ENCODE measurements at regions not wholly inside any gene's neighbourhood (a gene's known extent, or its start where the extent isn't known, plus 50 kb on each side); places are given as distances from the start of the nearest gene placed in this dataset.

DNA sequence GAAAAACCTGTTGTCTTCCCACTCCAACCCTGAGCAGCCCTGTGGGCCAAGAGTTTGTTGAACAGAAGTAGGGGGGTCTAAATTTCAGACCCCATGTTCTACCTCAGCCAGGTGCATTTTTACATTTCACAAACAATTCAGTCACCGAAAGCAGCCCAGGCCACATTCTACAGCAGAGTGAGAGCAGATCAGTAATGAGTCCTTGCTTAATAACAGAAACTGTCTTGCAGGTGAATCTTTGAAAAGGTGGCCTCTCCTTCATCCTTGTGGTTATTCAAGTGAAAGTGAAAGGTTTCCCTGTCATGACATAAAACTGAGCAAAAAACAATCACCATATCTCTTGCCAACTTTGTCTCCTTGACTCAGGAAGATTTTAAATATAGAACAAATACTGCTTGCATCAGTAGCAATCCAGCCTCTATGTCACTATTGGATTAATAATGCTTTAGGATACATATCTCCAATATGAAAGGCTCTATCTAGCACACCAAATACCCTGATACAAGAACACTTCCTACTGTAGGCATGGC lies 670.2 kb downstream of the DIAPH3 start:
- Histone ChIP-seq H3K9me2 (replicated peaks; ENCODE audit: insufficient read depth, low read length) (no peaks in the 10 kb centered on the region), H3K4me2 (ENCODE audit: low read depth, low read length, poor library complexity, severe bottlenecking) (no peak overlapping the region), H3K27ac (ENCODE audit: low read length) (no peak overlapping the region), H3K9me3 (ENCODE audit: low read length) (no peaks in the 10 kb centered on the region), H3K4me3 (ENCODE audit: low read length) (no peak overlapping the region), H2AFZ (ENCODE audit: low read length) (no peak overlapping the region), H3K27me3 (ENCODE audit: low read length) (no peaks in the 10 kb centered on the region), H3K79me2 (ENCODE audit: low read length) (no peaks in the 10 kb centered on the region), H3K36me3 (ENCODE audit: insufficient read depth, low read length) (no peaks in the 10 kb centered on the region), H4K20me1 (ENCODE audit: insufficient read depth, low read depth, low read length) (no peaks in the 10 kb centered on the region), H3K4me1 (ENCODE audit: low read length) (no peaks in the 10 kb centered on the region), H3K9ac (ENCODE audit: low read length) (no peak overlapping the region)
- no peak for DNase-seq

DNA sequence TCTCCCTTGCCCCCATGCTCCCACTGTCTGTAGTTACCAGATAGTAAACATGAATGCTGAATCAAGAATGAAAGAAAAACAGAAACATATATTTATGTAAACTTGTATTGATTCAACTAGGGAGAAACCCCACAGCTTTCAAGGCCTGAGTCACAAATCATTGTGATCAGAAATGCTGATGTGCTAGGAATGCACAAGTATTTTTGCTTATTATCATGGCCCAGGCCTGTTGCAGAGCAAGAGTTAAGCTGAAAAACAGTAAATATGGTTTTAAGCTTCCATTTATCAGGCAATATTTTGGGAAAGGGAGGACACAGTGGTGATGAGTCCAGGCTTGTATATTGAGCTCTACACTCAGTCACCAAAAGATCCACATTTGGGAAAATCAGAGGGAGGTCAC lies 669.6 kb downstream of the DIAPH3 start:
- H3K9me2 ChIP-seq (replicated peaks; ENCODE audit: insufficient read depth, low read length), result no peaks in the 10 kb centered on the region
- no peaks in the 10 kb centered on the region for H4K20me1 ChIP-seq (ENCODE audit: insufficient read depth, low read depth, low read length)
- H3K4me2 ChIP-seq (ENCODE audit: low read depth, low read length, poor library complexity, severe bottlenecking), result no peak overlapping the region
- no peak overlapping the region for H3K9ac ChIP-seq (ENCODE audit: low read length)
- no peak for DNase-seq
- H3K4me3 ChIP-seq (ENCODE audit: low read length), result no peak overlapping the region
- H3K4me1 ChIP-seq (ENCODE audit: low read length), result no peaks in the 10 kb centered on the region
- no peaks in the 10 kb centered on the region for H3K9me3 ChIP-seq (ENCODE audit: low read length)
- no peaks in the 10 kb centered on the region for H3K79me2 ChIP-seq (ENCODE audit: low read length)
- no peaks in the 10 kb centered on the region for H3K27me3 ChIP-seq (ENCODE audit: low read length)
- no peak overlapping the region for H3K27ac ChIP-seq (ENCODE audit: low read length)
- no peaks in the 10 kb centered on the region for H3K36me3 ChIP-seq (ENCODE audit: insufficient read depth, low read length)
- H2AFZ ChIP-seq (ENCODE audit: low read length), result no peak overlapping the region

DNA sequence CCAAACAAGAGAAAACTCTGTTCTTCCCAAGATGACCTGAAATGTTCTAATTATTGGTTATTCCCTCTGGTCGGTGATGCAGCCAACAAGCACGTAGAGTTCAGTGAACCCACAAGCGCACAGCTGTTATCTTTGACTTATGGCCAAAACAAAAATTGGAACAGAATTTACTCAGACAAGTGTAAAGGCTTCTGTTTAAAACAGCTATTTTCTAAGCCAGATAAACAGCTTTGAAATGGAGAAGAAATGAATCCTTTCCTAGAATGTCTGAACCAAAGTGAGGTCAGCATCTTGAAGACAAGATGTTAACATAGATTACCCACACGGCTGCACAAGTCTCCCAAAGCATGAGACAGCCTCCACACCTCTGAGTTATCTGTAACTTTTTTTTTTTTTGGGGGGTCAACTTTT lies 669.2 kb downstream of the DIAPH3 start:
- no peaks in the 10 kb centered on the region for H3K9me2 ChIP-seq (replicated peaks; ENCODE audit: insufficient read depth, low read length)
- H4K20me1 ChIP-seq (ENCODE audit: insufficient read depth, low read depth, low read length), result no peaks in the 10 kb centered on the region
- no peaks in the 10 kb centered on the region for H3K79me2 ChIP-seq (ENCODE audit: low read length)
- no peak for DNase-seq
- H3K27ac ChIP-seq (ENCODE audit: low read length), result no peak overlapping the region
- H3K9me3 ChIP-seq (ENCODE audit: low read length), result no peaks in the 10 kb centered on the region
- H2AFZ ChIP-seq (ENCODE audit: low read length), result no peak overlapping the region
- H3K36me3 ChIP-seq (ENCODE audit: insufficient read depth, low read length), result no peaks in the 10 kb centered on the region
- H3K9ac ChIP-seq (ENCODE audit: low read length), result no peak overlapping the region
- no peaks in the 10 kb centered on the region for H3K4me1 ChIP-seq (ENCODE audit: low read length)
- H3K27me3 ChIP-seq (ENCODE audit: low read length), result no peaks in the 10 kb centered on the region
- no peak overlapping the region for H3K4me3 ChIP-seq (ENCODE audit: low read length)
- H3K4me2 ChIP-seq (ENCODE audit: low read depth, low read length, poor library complexity, severe bottlenecking), result no peak overlapping the region

DNA sequence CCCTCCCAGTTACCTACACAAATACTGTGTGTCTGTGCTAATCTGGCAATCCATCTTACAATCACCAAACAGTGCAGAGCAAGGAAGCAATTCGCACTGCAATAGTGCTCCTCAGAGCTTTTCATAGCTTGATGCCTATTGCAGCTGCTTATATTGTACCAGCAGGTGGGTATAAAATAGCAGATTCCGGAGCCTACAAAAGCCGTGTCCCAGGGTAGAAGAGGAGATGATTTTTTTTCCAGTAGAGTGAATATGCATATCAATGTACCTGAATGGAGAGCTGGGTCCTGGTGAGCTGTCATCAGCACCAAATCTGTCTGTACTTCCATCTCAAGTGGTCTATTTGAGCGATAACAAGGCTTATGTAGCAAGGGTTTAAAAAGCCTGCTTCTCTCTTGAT lies 668.4 kb downstream of the DIAPH3 start:
- Histone ChIP-seq H3K4me1 (ENCODE audit: low read length) (no peaks in the 10 kb centered on the region), H3K79me2 (ENCODE audit: low read length) (no peaks in the 10 kb centered on the region), H3K9me2 (replicated peaks; ENCODE audit: insufficient read depth, low read length) (no peaks in the 10 kb centered on the region), H3K27ac (ENCODE audit: low read length) (no peak overlapping the region), H3K9ac (ENCODE audit: low read length) (no peak overlapping the region), H3K9me3 (ENCODE audit: low read length) (no peaks in the 10 kb centered on the region), H4K20me1 (ENCODE audit: insufficient read depth, low read depth, low read length) (no peaks in the 10 kb centered on the region), H2AFZ (ENCODE audit: low read length) (no peak overlapping the region), H3K4me3 (ENCODE audit: low read length) (no peak overlapping the region), H3K27me3 (ENCODE audit: low read length) (no peaks in the 10 kb centered on the region), H3K4me2 (ENCODE audit: low read depth, low read length, poor library complexity, severe bottlenecking) (no peak overlapping the region), H3K36me3 (ENCODE audit: insufficient read depth, low read length) (no peaks in the 10 kb centered on the region)
- DNase-seq, result no peak

DNA sequence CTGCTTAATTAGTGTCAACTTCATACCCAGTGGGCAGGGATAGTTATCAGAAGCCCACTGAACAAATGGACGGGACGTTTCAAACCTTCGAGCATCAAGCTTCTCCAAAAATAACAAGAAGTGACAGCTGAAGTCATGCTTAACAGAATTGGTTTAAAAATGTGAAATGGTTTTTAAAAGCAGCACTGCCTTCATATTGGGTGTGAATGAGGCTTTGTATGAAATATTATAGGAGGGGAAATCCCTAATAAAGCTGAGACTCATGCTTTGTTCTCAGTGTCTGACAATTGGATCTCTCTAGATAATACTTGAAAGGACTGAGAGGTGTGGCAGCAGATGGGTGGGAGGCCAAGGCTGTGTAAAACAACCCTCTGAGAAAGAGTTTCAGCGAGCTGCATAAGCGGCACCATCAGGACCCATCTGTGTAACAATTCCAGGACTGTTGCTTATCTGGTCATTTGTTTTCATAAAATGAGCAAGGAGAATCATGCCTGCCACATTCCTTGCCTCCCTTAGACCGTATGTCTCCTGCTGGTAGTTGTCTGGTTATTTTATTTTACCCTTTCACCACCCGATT lies 667.7 kb downstream of the DIAPH3 start:
- Histone ChIP-seq H3K4me2 (ENCODE audit: low read depth, low read length, poor library complexity, severe bottlenecking) (no peak overlapping the region), H3K4me3 (ENCODE audit: low read length) (no peak overlapping the region), H3K27ac (ENCODE audit: low read length) (no peak overlapping the region), H3K36me3 (ENCODE audit: insufficient read depth, low read length) (no peaks in the 10 kb centered on the region), H4K20me1 (ENCODE audit: insufficient read depth, low read depth, low read length) (no peaks in the 10 kb centered on the region), H3K9me2 (replicated peaks; ENCODE audit: insufficient read depth, low read length) (no peaks in the 10 kb centered on the region), H3K4me1 (ENCODE audit: low read length) (no peaks in the 10 kb centered on the region), H2AFZ (ENCODE audit: low read length) (no peak overlapping the region), H3K9ac (ENCODE audit: low read length) (no peak overlapping the region), H3K9me3 (ENCODE audit: low read length) (no peaks in the 10 kb centered on the region), H3K27me3 (ENCODE audit: low read length) (no peaks in the 10 kb centered on the region), H3K79me2 (ENCODE audit: low read length) (no peaks in the 10 kb centered on the region)
- DNase-seq, result no peak

DNA sequence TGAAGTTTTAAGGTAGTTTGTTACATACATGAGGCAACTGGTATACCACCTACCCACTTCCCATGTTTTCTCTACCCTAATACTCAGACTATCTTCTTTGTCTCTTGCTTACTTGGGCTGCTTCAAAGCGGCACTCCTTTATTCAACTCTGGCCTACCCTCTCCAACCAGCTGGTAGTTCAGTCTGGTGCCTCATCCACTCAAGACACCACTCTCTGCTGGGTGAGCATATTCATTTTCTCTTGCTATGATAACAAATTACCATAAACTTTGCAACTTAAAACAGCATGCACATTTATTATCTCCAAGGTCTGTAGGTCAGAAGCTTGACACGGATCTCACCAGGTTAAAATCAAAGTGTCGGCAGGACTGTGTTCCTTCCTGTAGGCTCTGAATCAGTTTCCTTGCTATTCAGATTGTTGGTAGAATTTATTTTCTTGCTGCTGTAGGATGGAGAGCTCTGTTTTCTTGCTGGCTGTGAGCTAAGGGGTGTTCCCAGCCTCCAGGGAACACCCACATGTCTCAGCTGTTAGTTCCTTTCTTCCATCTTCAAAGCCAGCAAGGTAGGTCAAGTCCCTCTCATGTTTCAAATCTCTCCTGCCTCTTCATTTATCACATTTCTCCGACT lies 666.0 kb downstream of the DIAPH3 start:
- Histone ChIP-seq H3K9me3 (ENCODE audit: low read length) (no peaks in the 10 kb centered on the region), H3K4me3 (ENCODE audit: low read length) (no peak overlapping the region), H3K4me2 (ENCODE audit: low read depth, low read length, poor library complexity, severe bottlenecking) (no peak overlapping the region), H3K36me3 (ENCODE audit: insufficient read depth, low read length) (no peaks in the 10 kb centered on the region), H3K9ac (ENCODE audit: low read length) (no peak overlapping the region), H4K20me1 (ENCODE audit: insufficient read depth, low read depth, low read length) (no peaks in the 10 kb centered on the region), H3K27ac (ENCODE audit: low read length) (no peak overlapping the region), H3K27me3 (ENCODE audit: low read length) (0 out of 2 replicates have a peak, but pooled peaks cover 2% of the 10 kb centered on the region), H3K4me1 (ENCODE audit: low read length) (no peaks in the 10 kb centered on the region), H3K9me2 (replicated peaks; ENCODE audit: insufficient read depth, low read length) (no peaks in the 10 kb centered on the region), H2AFZ (ENCODE audit: low read length) (no peak overlapping the region), H3K79me2 (ENCODE audit: low read length) (no peaks in the 10 kb centered on the region)
- no peak for DNase-seq

DNA sequence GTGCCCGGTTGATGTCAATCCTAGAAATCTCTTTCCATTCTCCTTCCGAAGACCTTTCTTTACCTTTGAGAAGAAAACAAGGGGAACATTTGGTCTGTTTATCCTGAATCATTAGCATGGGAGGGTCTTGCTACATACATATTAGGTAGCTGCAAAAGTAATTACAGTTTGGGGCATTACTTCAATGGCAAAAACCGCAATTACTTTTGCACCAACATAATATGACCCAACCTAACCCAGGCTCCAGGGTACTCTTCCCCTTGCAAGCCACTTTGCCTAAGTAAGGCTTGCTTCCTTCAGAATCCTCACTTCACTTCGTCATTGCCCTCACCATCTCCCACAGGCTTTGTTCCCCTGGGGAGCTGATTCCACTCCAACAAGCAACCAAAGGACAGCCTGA lies 662.7 kb downstream of the DIAPH3 start:
- no peak overlapping the region for H2AFZ ChIP-seq (ENCODE audit: low read length)
- 0 out of 2 replicates have a peak, but pooled peaks cover 2% of the 10 kb centered on the region for H3K27me3 ChIP-seq (ENCODE audit: low read length)
- H3K4me1 ChIP-seq (ENCODE audit: low read length), result no peaks in the 10 kb centered on the region
- no peak overlapping the region for H3K9ac ChIP-seq (ENCODE audit: low read length)
- H3K4me3 ChIP-seq (ENCODE audit: low read length), result no peak overlapping the region
- no peak overlapping the region for H3K27ac ChIP-seq (ENCODE audit: low read length)
- no peaks in the 10 kb centered on the region for H3K36me3 ChIP-seq (ENCODE audit: insufficient read depth, low read length)
- no peaks in the 10 kb centered on the region for H3K79me2 ChIP-seq (ENCODE audit: low read length)
- no peaks in the 10 kb centered on the region for H3K9me2 ChIP-seq (replicated peaks; ENCODE audit: insufficient read depth, low read length)
- no peak overlapping the region for H3K4me2 ChIP-seq (ENCODE audit: low read depth, low read length, poor library complexity, severe bottlenecking)
- no peaks in the 10 kb centered on the region for H4K20me1 ChIP-seq (ENCODE audit: insufficient read depth, low read depth, low read length)
- DNase-seq, result no peak
- no peaks in the 10 kb centered on the region for H3K9me3 ChIP-seq (ENCODE audit: low read length)

DNA sequence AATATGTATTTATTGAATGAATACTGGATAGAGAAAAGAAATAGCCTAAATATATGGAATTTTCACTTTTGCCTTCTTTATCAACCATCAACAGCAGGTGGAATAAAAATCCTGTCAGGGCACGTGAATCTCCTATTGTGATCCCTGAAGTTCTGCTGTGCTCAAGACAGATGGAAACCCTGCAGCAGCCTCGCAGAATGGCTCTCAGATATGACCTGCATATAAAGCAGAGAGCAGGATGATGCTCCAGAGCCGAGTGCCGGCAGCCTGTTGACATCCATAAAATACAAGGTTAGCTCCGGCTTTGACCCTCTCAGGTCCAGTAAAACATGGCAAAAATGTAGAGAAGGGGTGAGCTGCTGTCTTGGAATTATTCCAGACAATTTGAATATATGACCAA lies 659.3 kb downstream of the DIAPH3 start:
- H3K27me3 ChIP-seq (ENCODE audit: low read length), result 0 out of 2 replicates have a peak, but pooled peaks cover 2% of the 10 kb centered on the region
- no peak overlapping the region for H3K9ac ChIP-seq (ENCODE audit: low read length)
- H3K27ac ChIP-seq (ENCODE audit: low read length), result no peak overlapping the region
- H2AFZ ChIP-seq (ENCODE audit: low read length), result no peak overlapping the region
- DNase-seq, result no peak
- no peak overlapping the region for H3K4me3 ChIP-seq (ENCODE audit: low read length)
- H3K36me3 ChIP-seq (ENCODE audit: insufficient read depth, low read length), result no peaks in the 10 kb centered on the region
- H3K4me1 ChIP-seq (ENCODE audit: low read length), result no peaks in the 10 kb centered on the region
- H4K20me1 ChIP-seq (ENCODE audit: insufficient read depth, low read depth, low read length), result no peaks in the 10 kb centered on the region
- no peak overlapping the region for H3K4me2 ChIP-seq (ENCODE audit: low read depth, low read length, poor library complexity, severe bottlenecking)
- no peaks in the 10 kb centered on the region for H3K9me3 ChIP-seq (ENCODE audit: low read length)
- H3K9me2 ChIP-seq (replicated peaks; ENCODE audit: insufficient read depth, low read length), result no peaks in the 10 kb centered on the region
- H3K79me2 ChIP-seq (ENCODE audit: low read length), result no peaks in the 10 kb centered on the region
